GM18907 (cell line): ENCODE measurements at regions not wholly inside any gene's neighbourhood (a gene's known extent, or its start where the extent isn't known, plus 50 kb on each side); places are given as distances from the start of the nearest gene placed in this dataset.

Source experiments
- ATAC-seq: cut with Tn5 transposase; IDR thresholded peaks from one replicate; pipeline ENCODE4 v1.9.1; 2021; ENCODE audit warnings: mild to moderate bottlenecking, moderate library complexity; ENCODE audit not compliant: unreplicated experiment

- ATAC-seq = no peak
Measured at GRCh38 chrX:39121903-39122302, 320.6 kb downstream of the MID1IP1 start.

- ATAC-seq = no peak
Measured at GRCh38 chrX:39125834-39126233, 324.6 kb downstream of the MID1IP1 start.

- no peak for ATAC-seq
Measured at GRCh38 chrX:39133971-39134370, 332.7 kb downstream of the MID1IP1 start.

GRCh38 chrX:39137363-39137954 lies 336.2 kb downstream of the MID1IP1 start:
- ATAC-seq = no peak

GRCh38 chrX:39140581-39140980 lies 339.3 kb downstream of the MID1IP1 start:
- no peak for ATAC-seq

GRCh38 chrX:39144323-39144722 lies 343.1 kb downstream of the MID1IP1 start:
- peak; percentile 58 for ATAC-seq

- ATAC-seq = no peak
Measured at GRCh38 chrX:39144956-39145355, 343.7 kb downstream of the MID1IP1 start.

- no peak for ATAC-seq
Measured at GRCh38 chrX:39145859-39146258, 344.6 kb downstream of the MID1IP1 start.

- ATAC-seq = peak; percentile 37
Measured at GRCh38 chrX:39149761-39150160, 348.5 kb downstream of the MID1IP1 start.

GRCh38 chrX:39150220-39150619 lies 349.0 kb downstream of the MID1IP1 start:
- no peak for ATAC-seq

- ATAC-seq = no peak
Measured at GRCh38 chrX:39150621-39151020, 349.4 kb downstream of the MID1IP1 start.

GRCh38 chrX:39152106-39152649 lies 350.9 kb downstream of the MID1IP1 start:
- no peak for ATAC-seq

- ATAC-seq = no peak
Measured at GRCh38 chrX:39156051-39156450, 354.8 kb downstream of the MID1IP1 start.

GRCh38 chrX:39157006-39157405 lies 355.7 kb downstream of the MID1IP1 start:
- ATAC-seq = no peak

- ATAC-seq = no peak
Measured at GRCh38 chrX:39157796-39158195, 356.5 kb downstream of the MID1IP1 start.

- peak; percentile 38 for ATAC-seq
Measured at GRCh38 chrX:39158801-39159657, 357.8 kb downstream of the MID1IP1 start.

- no peak for ATAC-seq
Measured at GRCh38 chrX:39159921-39160507, 358.8 kb downstream of the MID1IP1 start.

- no peak for ATAC-seq
Measured at GRCh38 chrX:39161611-39162255, 360.5 kb downstream of the MID1IP1 start.

- ATAC-seq = no peak
Measured at GRCh38 chrX:39162322-39162735, 361.1 kb downstream of the MID1IP1 start.

- no peak for ATAC-seq
Measured at GRCh38 chrX:39163581-39164126, 362.4 kb downstream of the MID1IP1 start.

GRCh38 chrX:39164212-39164611 lies 363.0 kb downstream of the MID1IP1 start:
- no peak for ATAC-seq
